CD14-positive monocyte (primary cell): ENCODE measurements at regions not wholly inside any gene's neighbourhood (a gene's known extent, or its start where the extent isn't known, plus 50 kb on each side); places are given as distances from the start of the nearest gene placed in this dataset.

Source experiments
- DNase-seq, 3 donors: peaks; one replicate each; pipeline ENCODE4 v3.0.0-alpha.2; 2011 to 2022
- H2AFZ ChIP-seq: 2 replicates; pipeline ENCODE4 v1.6.0; 2012; ENCODE audit warnings: mild to moderate bottlenecking, low read depth, low read length, inconsistent platforms; ENCODE audit not compliant: insufficient read depth, poor library complexity, severe bottlenecking
- H3K27ac ChIP-seq, 2 donors: 1 replicate in 1 of 2; 2 replicates in 1 of 2; pipeline ENCODE4 v1.5.1; 2012 to 2013; ENCODE audit warnings: low read length in 2 of 2, control low read depth in 1 of 2, inconsistent platforms in 1 of 2, low read depth in 1 of 2, mild to moderate bottlenecking in 1 of 2
- H3K27me3 ChIP-seq, 2 donors: one replicate each; pipeline versions ENCODE4 v1.6.0 to v1.6.1; 2011 to 2013; ENCODE audit warnings: low read length in 2 of 2; ENCODE audit not compliant: control insufficient read depth in 2 of 2, insufficient read depth in 2 of 2
- H3K36me3 ChIP-seq, 2 donors: replicated peaks in 1 of 2; 1 replicate in 1 of 2; 2 replicates in 1 of 2; pipeline versions ENCODE4 v1.5.1 to v1.6.1; 2012 to 2013; ENCODE audit warnings: low read length in 2 of 2, control low read depth in 1 of 2, inconsistent platforms in 1 of 2, mild to moderate bottlenecking in 1 of 2; ENCODE audit not compliant: insufficient read depth in 2 of 2, control insufficient read depth in 1 of 2
- H3K4me1 ChIP-seq, 2 donors: 1 replicate in 1 of 2; 2 replicates in 1 of 2; pipeline versions ENCODE4 v1.5.1 to v1.6.1; 2012 to 2013; ENCODE audit warnings: low read length in 2 of 2, control low read depth in 1 of 2, inconsistent platforms in 1 of 2, mild to moderate bottlenecking in 1 of 2, moderate library complexity in 1 of 2; ENCODE audit not compliant: insufficient read depth in 2 of 2, control insufficient read depth in 1 of 2
- H3K4me2 ChIP-seq: replicated peaks from 2 replicates; pipeline ENCODE3; 2012; ENCODE audit warnings: low read length, moderate library complexity, mild to moderate bottlenecking; ENCODE audit not compliant: poor library complexity, severe bottlenecking; ENCODE audit errors: extremely low read depth
- H3K4me3 ChIP-seq, 3 experiments: fragments of 200-600 bp in 1 of 3; sonication (generic) in 1 of 3; replicated peaks in 1 of 3; 1 replicate in 2 of 3; 2 replicates in 1 of 3; pipeline ENCODE4 v1.5.1; 2011 to 2013; ENCODE audit warnings: low read length in 3 of 3, mild to moderate bottlenecking in 3 of 3, control low read depth in 2 of 3, low read depth in 2 of 3, inconsistent platforms in 1 of 3, moderate library complexity in 1 of 3
- H3K79me2 ChIP-seq: 2 replicates; pipeline ENCODE4 v1.6.0; 2012; ENCODE audit warnings: mild to moderate bottlenecking, control low read depth, inconsistent platforms, low read length, moderate library complexity; ENCODE audit not compliant: insufficient read depth
- H3K9ac ChIP-seq: 2 replicates; pipeline ENCODE4 v1.6.0; 2017; ENCODE audit warnings: low read length, mild to moderate bottlenecking; ENCODE audit not compliant: insufficient read depth, poor library complexity, severe bottlenecking
- H3K9me3 ChIP-seq, 2 donors: replicated peaks in 1 of 2; 1 replicate in 1 of 2; 2 replicates in 1 of 2; pipeline versions ENCODE4 v1.5.1 to v1.6.1; 2012 to 2013; ENCODE audit warnings: low read length in 2 of 2, control low read depth in 1 of 2; ENCODE audit not compliant: control insufficient read depth in 1 of 2, insufficient read depth in 1 of 2
- H4K20me1 ChIP-seq: 2 replicates; pipeline ENCODE4 v1.6.0; 2012; ENCODE audit warnings: mild to moderate bottlenecking, low read length, control low read depth, moderate library complexity; ENCODE audit not compliant: insufficient read depth
- H3K27ac Mint-ChIP-seq, 7 donors: one replicate each; pipeline ENCODE4 v1.8.0; 2020; ENCODE audit warnings: mild to moderate bottlenecking in 7 of 7, mixed read lengths in 7 of 7, moderate library complexity in 6 of 7, inconsistent platforms in 2 of 7
- H3K27me3 Mint-ChIP-seq, 3 donors: one replicate each; pipeline ENCODE4 v1.8.0; 2021 to 2022; ENCODE audit warnings: low read depth in 3 of 3, mild to moderate bottlenecking in 3 of 3, mixed read lengths in 3 of 3, moderate library complexity in 3 of 3, inconsistent platforms in 1 of 3
- H3K36me3 Mint-ChIP-seq, 2 donors: one replicate each; pipeline ENCODE4 v1.8.0; 2020; ENCODE audit warnings: mixed read lengths in 2 of 2, inconsistent platforms in 1 of 2, mild to moderate bottlenecking in 1 of 2
- H3K4me1 Mint-ChIP-seq: one replicate; pipeline ENCODE4 v1.8.0; 2020; ENCODE audit warnings: mild to moderate bottlenecking, mixed read lengths
- H3K4me3 Mint-ChIP-seq, 2 donors: one replicate each; pipeline ENCODE4 v1.8.0; 2020; ENCODE audit warnings: mild to moderate bottlenecking in 2 of 2, mixed read lengths in 2 of 2, moderate library complexity in 1 of 2
- H3K9me3 Mint-ChIP-seq, 7 donors: one replicate each; pipeline ENCODE4 v1.8.0; 2020 to 2022; ENCODE audit warnings: mixed read lengths in 7 of 7, mild to moderate bottlenecking in 6 of 7, moderate library complexity in 6 of 7, inconsistent platforms in 2 of 7
- CTCF ChIP-seq: fragments of 200-600 bp; IDR thresholded peaks from one replicate; pipeline ENCODE4 v1.8.0; 2022; ENCODE audit warnings: antibody characterized with exemption, mild to moderate bottlenecking
- WGBS: methylation state at CpG from one replicate; pipeline ENCODE4 v1.1.5; 2013; ENCODE audit warnings: missing lambda C conversion rate; ENCODE audit not compliant: insufficient coverage; 5-methylcytosine and 5-hydroxymethylcytosine counted together
- intact Hi-C, 2 donors: fragments of 100-400 bp; cut with micrococcal nuclease; formaldehyde crosslinking; loops; one replicate each; pipeline versions ENCODE4 v1.15.0 to v1.15.1; 2023

- Histone ChIP-seq H3K79me2 (no peaks in the 10 kb centered on the region), H3K9ac (no peak overlapping the region), H3K36me3 (no peaks in the 10 kb centered on the region), H4K20me1 (no peaks in the 10 kb centered on the region), H3K4me2 (no peak overlapping the region), H3K4me1 (no peaks in the 10 kb centered on the region), H3K27me3 (no peaks in the 10 kb centered on the region), H3K9me3 (peaks cover 5 to 17% of the 10 kb centered on the region in 2 donors), H3K27ac (no peak overlapping the region), H2AFZ (no peak overlapping the region), H3K4me3 (no peak overlapping the region)
- DNase-seq: no peak
- no peak overlapping the region for H3K27ac Mint-ChIP-seq
- H3K36me3 Mint-ChIP-seq: no peaks in the 10 kb centered on the region
- WGBS: no CpG with 5 or more reads among the region's 4 CpGs
- peaks cover 0 to 17% (median 4%) of the 10 kb centered on the region in 7 donors for H3K9me3 Mint-ChIP-seq
- no peaks in the 10 kb centered on the region for H3K4me1 Mint-ChIP-seq
- intact Hi-C loops: no loop called here
- no peak overlapping the region for H3K4me3 Mint-ChIP-seq
- no peak for TF ChIP-seq CTCF
- peaks cover 0 to 2% (median 0%) of the 10 kb centered on the region in 3 donors for H3K27me3 Mint-ChIP-seq
These were observed 603.9 kb downstream of the PCDH17 start for GRCh38 chr13:58235454-58235853.

GRCh38 chr13:58238972-58239773 lies 607.6 kb downstream of the PCDH17 start:
- H3K4me3 ChIP-seq: no peak overlapping the region
- H3K9ac ChIP-seq: no peak overlapping the region
- WGBS: 90% methylated on average over 9 of the region's 10 CpGs
- no peak overlapping the region for H3K27ac Mint-ChIP-seq
- peaks cover 0 to 2% (median 0%) of the 10 kb centered on the region in 3 donors for H3K27me3 Mint-ChIP-seq
- peaks cover 0 to 28% (median 7%) of the 10 kb centered on the region in 7 donors for H3K9me3 Mint-ChIP-seq
- H4K20me1 ChIP-seq: no peaks in the 10 kb centered on the region
- H3K36me3 ChIP-seq: no peaks in the 10 kb centered on the region
- intact Hi-C loops: no loop called here
- TF ChIP-seq CTCF: no peak
- H3K4me1 ChIP-seq: no peaks in the 10 kb centered on the region
- no peak for DNase-seq
- no peak overlapping the region for H3K4me3 Mint-ChIP-seq
- no peaks in the 10 kb centered on the region for H3K36me3 Mint-ChIP-seq
- H2AFZ ChIP-seq: no peak overlapping the region
- no peak overlapping the region for H3K4me2 ChIP-seq
- H3K9me3 ChIP-seq: peaks cover 9 to 17% of the 10 kb centered on the region in 2 donors
- no peaks in the 10 kb centered on the region for H3K27me3 ChIP-seq
- H3K27ac ChIP-seq: no peak overlapping the region
- no peaks in the 10 kb centered on the region for H3K4me1 Mint-ChIP-seq
- H3K79me2 ChIP-seq: no peaks in the 10 kb centered on the region
